ENCODE measurements at regions not wholly inside any gene's neighbourhood (a gene's known extent, or its start where the extent isn't known, plus 50 kb on each side); places are given as distances from the start of the nearest gene placed in this dataset.

DNA sequence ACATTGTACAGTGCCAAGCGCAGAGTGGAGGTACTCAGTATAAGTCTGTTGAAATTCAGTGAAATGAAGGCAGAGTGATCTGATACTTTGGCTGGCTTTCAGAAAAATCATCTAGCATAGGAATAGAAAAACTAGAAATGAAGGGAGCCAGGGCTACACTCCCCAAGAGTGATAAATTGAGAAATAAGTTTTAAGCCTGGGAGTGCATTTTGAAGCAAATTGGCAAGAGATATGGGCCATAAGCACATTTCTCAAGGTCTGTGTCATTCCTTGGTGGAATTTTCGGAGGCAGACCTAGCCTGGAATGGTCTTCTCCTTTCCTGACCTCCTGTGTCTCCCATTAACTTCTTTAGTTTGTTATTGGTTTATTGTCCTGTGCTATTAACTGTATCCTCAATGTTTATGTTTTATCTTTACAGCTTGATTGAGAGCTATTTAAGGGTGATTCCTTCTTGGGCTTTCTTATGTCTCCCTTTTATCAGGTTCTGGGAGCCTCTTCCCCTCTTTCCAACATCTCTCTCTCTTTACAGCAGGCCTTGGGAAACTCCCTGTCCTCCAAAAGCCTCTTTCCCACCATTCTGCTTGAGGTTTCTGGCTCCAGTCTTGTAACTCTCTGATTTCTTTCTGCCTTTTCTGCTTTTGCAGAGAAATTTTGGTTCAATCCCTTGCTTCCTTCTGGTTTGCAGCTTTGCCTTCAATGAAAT is 649.5 kb downstream of the SLC4A3 start:
- Histone ChIP-seq H3K36me3 (ENCODE audit: control insufficient read depth, low read length) (no peaks in the 10 kb centered on the region), H3F3A (ENCODE audit: control insufficient read depth, insufficient read depth) (no peaks in the 10 kb centered on the region), H3K4me1 (ENCODE audit: control insufficient read depth, low read length) (no peaks in the 10 kb centered on the region), H3K27ac (ENCODE audit: low read depth, low read length) (no peak overlapping the region), H3K4me2 (ENCODE audit: low read length) (no peak overlapping the region), H3K4me3 (ENCODE audit: low read length) (no peak overlapping the region), H3K9me3 (ENCODE audit: control insufficient read depth, insufficient read depth, low read length) (no peaks in the 10 kb centered on the region), H4K20me1 (ENCODE audit: control insufficient read depth, insufficient read depth, low read depth, low read length) (no peaks in the 10 kb centered on the region), H3K27me3 (ENCODE audit: control insufficient read depth, low read length) (no peaks in the 10 kb centered on the region), H3K79me2 (ENCODE audit: control insufficient read depth, low read length) (no peaks in the 10 kb centered on the region), H3K9me2 (replicated peaks; ENCODE audit: control insufficient read depth, low read length) (no peaks in the 10 kb centered on the region)
- TF ChIP-seq EZH2phosphoT487 (IDR thresholded peaks at IDR 0.05; ENCODE audit: borderline replicate concordance, low read length) (no peak), CTCF (IDR thresholded peaks at IDR 0.05; ENCODE audit: low read depth, low read length, poor library complexity, severe bottlenecking) (no peak)

DNA sequence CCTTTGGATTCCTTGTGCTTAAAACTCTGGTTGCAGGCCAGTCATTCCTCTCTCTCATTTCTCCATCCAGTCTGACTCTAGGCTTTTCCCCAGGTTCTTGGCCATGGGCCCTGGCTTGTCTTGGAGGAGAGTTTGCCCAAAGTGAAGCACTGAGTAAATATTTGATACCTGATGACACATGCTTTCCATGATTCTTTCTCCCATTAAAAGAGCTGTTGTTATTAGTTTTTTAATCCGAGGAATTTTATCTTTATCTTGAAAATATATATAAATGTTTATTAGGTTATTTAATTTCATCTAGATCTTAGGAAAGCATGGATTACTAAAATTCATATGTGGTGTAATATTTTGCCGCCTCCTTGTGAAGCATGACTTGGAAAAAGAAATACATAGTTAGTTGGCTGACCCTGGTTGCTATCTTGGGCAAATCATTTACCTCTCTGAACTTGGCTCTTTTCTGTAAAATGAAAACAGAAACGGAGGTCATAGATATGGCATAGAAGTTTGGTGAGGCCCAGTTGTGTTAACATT is 650.1 kb downstream of the SLC4A3 start:
- no peaks in the 10 kb centered on the region for H3K79me2 ChIP-seq (ENCODE audit: control insufficient read depth, low read length)
- TF ChIP-seq CTCF (IDR thresholded peaks at IDR 0.05; ENCODE audit: low read depth, low read length, poor library complexity, severe bottlenecking): no peak
- no peak for TF ChIP-seq EZH2phosphoT487 (IDR thresholded peaks at IDR 0.05; ENCODE audit: borderline replicate concordance, low read length)
- H3F3A ChIP-seq (ENCODE audit: control insufficient read depth, insufficient read depth): no peaks in the 10 kb centered on the region
- H3K4me1 ChIP-seq (ENCODE audit: control insufficient read depth, low read length): no peaks in the 10 kb centered on the region
- H4K20me1 ChIP-seq (ENCODE audit: control insufficient read depth, insufficient read depth, low read depth, low read length): no peaks in the 10 kb centered on the region
- H3K9me2 ChIP-seq (replicated peaks; ENCODE audit: control insufficient read depth, low read length): no peaks in the 10 kb centered on the region
- H3K4me3 ChIP-seq (ENCODE audit: low read length): no peak overlapping the region
- no peak overlapping the region for H3K27ac ChIP-seq (ENCODE audit: low read depth, low read length)
- H3K36me3 ChIP-seq (ENCODE audit: control insufficient read depth, low read length): no peaks in the 10 kb centered on the region
- H3K27me3 ChIP-seq (ENCODE audit: control insufficient read depth, low read length): no peaks in the 10 kb centered on the region
- H3K9me3 ChIP-seq (ENCODE audit: control insufficient read depth, insufficient read depth, low read length): no peaks in the 10 kb centered on the region
- no peak overlapping the region for H3K4me2 ChIP-seq (ENCODE audit: low read length)

DNA sequence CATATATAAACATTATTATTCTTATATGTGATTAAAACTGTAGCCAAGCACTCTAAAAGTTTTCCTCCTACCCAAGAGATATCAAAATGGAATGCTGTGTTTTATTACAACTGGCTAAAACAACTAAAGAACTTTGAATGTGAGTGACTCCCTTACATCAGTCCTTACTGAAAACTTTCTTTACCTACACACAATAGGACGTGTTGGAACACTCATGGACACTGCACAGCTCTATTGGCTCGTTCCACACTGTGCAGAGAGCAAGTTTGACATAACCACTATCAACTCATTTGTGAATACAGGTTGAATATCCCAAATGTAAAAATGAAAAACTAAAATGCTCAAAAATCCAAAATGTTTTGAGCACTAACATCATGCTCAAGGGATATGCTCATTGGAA is 650.6 kb downstream of the SLC4A3 start:
- no peaks in the 10 kb centered on the region for H3K9me2 ChIP-seq (replicated peaks; ENCODE audit: control insufficient read depth, low read length)
- no peak for TF ChIP-seq EZH2phosphoT487 (IDR thresholded peaks at IDR 0.05; ENCODE audit: borderline replicate concordance, low read length)
- no peak for TF ChIP-seq CTCF (IDR thresholded peaks at IDR 0.05; ENCODE audit: low read depth, low read length, poor library complexity, severe bottlenecking)
- H3F3A ChIP-seq (ENCODE audit: control insufficient read depth, insufficient read depth): no peaks in the 10 kb centered on the region
- no peaks in the 10 kb centered on the region for H3K9me3 ChIP-seq (ENCODE audit: control insufficient read depth, insufficient read depth, low read length)
- no peak overlapping the region for H3K4me3 ChIP-seq (ENCODE audit: low read length)
- H4K20me1 ChIP-seq (ENCODE audit: control insufficient read depth, insufficient read depth, low read depth, low read length): no peaks in the 10 kb centered on the region
- H3K36me3 ChIP-seq (ENCODE audit: control insufficient read depth, low read length): no peaks in the 10 kb centered on the region
- H3K4me1 ChIP-seq (ENCODE audit: control insufficient read depth, low read length): no peaks in the 10 kb centered on the region
- H3K27me3 ChIP-seq (ENCODE audit: control insufficient read depth, low read length): no peaks in the 10 kb centered on the region
- H3K79me2 ChIP-seq (ENCODE audit: control insufficient read depth, low read length): no peaks in the 10 kb centered on the region
- no peak overlapping the region for H3K27ac ChIP-seq (ENCODE audit: low read depth, low read length)
- H3K4me2 ChIP-seq (ENCODE audit: low read length): no peak overlapping the region
